ENCODE measurements at regions not wholly inside any gene's neighbourhood (a gene's known extent, or its start where the extent isn't known, plus 50 kb on each side); places are given as distances from the start of the nearest gene placed in this dataset.

DNA sequence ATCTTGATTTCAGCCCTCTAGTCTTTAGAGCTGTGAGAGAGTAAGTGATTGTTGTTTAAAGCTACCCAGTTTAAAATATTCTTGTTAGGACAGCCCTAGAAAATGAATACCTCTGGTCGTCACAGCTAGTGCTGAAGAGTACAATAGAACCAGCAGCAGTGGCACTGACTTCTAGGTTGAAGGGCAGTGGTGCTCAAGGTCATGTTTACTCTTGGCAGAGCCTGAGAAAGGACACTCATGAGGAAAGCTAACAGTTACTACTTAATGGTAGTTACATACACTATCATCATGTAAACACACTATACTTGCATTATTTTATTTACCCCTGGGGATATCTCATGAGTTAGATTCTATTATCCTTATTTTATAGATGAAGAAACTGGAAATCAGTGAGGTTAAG lies 323.0 kb downstream of the SH2D4B start:
- DNase-seq (ENCODE audit: low read depth) = no peak

DNA sequence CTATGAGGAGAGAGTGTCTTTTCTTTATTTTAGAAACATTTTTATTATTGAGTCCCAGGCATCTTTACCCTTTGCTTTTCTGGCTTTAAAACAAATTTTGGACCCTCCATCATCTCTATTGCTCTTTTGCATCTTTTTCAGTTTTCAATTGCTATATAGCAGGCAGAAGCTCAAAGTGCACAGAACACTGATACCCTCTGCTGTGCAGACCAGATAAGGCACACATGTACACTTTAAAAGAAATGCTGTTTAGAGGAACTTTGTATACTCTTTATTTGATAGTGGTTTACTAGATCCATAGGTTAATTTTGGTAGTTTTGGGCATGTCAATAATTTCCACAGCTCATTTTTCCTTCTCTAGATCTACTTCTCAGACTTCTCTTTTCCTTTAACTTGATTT lies 324.2 kb downstream of the SH2D4B start:
- DNase-seq (ENCODE audit: low read depth) = no peak

GRCh38 chr10:80870282-80870681 lies 332.6 kb downstream of the SH2D4B start:
- no peak for DNase-seq (ENCODE audit: low read depth)

DNA sequence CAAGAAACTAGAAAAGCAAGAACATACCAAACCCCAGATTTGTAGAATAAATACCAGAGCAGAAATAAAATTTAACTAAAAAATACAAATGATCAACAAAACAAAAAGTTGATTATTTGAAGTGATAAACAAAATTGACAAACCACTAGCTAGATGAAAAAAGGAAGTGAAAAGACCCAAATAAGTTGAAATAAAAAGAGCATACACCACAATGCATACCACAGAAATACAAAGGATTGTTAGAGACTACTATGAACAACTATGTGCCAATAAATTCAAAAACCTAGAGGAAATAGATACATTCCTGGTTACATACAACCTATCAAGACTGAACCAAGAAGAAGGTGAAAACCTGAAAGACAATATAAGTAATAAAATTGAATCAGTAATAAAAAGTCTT lies 333.4 kb downstream of the SH2D4B start:
- no peak for DNase-seq (ENCODE audit: low read depth)

DNA sequence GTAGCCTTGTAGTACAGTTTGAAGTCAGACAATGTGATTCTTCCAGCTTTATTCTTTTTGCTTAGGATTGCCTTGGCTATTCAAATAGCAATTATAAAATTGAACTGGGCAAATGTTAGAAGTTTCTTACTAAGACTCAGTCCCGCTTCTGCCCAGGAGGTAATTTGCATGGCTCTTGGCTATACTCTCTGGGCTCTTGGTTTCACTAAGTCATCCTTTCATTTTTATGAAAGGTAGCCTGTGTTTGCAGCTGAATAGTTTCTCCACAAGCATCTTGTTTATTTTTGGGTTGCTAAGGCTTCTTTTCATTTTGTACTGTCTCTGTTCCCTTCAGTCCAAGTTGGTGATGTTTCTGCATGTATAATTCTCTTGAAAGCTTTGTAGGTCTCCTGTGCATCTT lies 340.6 kb downstream of the SH2D4B start:
- DNase-seq (ENCODE audit: low read depth) = no peak

- DNase-seq (ENCODE audit: low read depth) = no peak
These were observed 352.4 kb downstream of the SH2D4B start for GRCh38 chr10:80890146-80890545.

- no peak for DNase-seq (ENCODE audit: low read depth)
These were observed 355.6 kb downstream of the SH2D4B start for GRCh38 chr10:80893256-80893655.

DNA sequence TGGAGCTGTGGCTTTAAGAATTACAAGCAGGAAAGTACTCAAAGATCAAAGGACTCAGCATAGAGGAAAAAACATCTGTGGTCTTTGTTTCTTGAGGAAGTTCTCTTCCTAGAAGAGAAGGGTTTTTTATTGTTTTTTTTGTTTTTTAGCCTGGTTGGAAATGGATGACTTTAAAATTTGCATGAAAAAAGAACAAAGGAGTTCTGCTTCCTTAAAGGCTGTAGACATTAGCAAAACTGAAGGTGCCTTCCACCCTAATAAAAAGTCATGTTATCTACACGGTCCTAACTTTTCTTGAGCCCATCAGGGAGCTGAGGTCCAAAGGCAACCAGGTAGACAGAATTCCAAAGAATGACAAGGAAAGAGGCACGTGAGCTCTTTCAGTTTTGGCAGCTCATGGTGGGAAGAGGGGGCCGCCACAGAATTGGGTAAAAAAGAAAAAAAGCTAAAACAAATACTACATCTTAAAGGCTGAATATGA lies 356.6 kb downstream of the SH2D4B start:
- DNase-seq (ENCODE audit: low read depth) = no peak

- DNase-seq (ENCODE audit: low read depth) = no peak
These were observed 357.2 kb downstream of the SH2D4B start for GRCh38 chr10:80894797-80895467.

DNA sequence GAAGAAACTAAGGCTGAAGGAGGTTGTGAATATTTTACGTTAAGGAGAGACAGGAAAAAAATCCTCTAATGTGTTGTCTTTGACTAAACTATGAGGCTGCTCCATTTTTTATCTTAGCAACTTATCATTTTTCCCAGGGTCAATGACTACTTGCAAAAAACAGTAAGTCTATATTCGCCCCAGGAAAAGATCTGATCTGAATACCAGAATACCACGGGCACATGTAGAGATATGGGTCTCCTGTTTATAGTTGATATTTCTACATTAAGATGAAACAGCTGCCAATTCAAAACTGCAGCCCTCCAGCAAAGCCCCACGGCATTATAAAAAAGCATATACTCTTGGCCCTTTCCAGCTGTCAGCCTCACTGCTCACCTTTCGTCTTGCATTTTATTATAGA lies 358.4 kb downstream of the SH2D4B start:
- no peak for DNase-seq (ENCODE audit: low read depth)

- DNase-seq (ENCODE audit: low read depth) = no peak
These were observed 359.3 kb downstream of the SH2D4B start for GRCh38 chr10:80896959-80897358.

DNA sequence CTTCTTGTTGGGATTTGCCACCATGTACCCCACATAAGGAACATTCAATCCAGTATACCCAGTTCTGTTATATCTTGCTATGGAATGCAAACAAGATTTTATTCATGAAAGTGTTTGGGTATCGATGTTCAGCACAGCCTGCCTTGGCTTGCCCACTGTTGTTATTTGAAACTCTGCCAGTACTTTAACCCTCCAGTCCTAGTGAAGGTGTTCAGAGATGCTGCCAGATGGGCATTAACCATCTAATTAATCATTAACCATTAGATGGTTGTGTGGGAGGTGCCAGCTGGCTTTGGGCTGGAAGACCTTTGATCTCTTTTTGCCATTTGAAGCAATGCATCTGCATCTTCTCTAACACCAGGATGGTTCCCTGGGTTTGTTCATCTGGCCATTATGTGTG lies 363.0 kb downstream of the SH2D4B start:
- DNase-seq (ENCODE audit: low read depth) = no peak

DNA sequence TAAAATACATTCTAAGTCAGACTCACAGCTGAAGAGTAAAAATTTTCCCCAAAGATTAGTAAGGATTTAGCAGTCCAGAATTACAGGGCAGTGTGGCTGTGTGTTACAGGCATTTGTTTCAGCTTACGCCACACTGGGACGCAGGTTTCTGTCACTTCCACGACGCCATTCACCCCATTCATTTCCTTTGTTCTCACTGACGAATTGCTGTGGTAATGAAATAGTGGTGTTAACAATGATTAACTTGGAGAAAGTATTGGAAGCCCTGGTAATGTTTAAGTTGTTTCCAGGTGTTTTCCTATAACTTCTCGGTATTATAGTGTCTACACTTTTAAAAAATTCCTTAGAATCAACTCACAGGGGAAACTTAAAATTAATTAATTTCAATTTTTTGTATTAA lies 370.9 kb downstream of the SH2D4B start:
- no peak for DNase-seq (ENCODE audit: low read depth)

DNA sequence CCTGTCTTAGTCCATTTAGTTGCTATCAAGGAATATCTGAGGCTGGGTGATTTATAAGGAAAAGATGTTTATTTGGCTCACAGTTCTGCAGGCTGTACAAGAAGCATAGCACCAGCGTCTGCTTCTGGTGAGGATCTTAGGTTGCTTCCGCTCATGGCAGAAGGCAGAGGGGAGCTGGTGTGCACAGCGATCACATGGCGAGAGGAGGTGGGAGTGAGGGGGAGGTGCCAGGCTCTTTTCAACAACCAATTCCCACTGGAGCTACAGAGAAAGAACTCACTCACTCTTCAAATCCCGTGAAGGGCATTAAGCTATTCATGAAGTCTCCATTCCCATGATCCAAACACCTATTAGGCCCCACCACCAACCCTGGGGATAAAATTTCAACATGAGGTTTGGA lies 371.6 kb downstream of the SH2D4B start:
- no peak for DNase-seq (ENCODE audit: low read depth)

DNA sequence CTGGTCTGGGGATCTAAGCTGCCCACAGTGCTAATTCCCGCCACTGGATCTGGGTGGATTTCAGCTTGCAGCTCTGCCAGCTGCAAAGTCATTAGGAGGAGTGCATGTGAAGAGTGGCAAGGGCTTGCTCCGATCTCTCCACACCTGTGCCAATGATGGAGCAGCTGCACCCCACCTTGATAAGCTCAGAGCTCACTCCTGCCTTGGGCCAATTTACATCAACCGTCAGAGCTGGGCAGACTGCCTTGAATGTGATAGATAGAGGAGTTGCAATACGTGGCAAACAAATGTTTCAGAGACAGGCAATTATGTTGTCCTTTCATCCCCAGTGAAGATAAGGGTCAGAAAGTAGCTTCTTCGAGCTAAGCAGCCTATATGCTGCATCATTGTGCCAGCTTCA lies 379.9 kb downstream of the SH2D4B start:
- no peak for DNase-seq (ENCODE audit: low read depth)

DNA sequence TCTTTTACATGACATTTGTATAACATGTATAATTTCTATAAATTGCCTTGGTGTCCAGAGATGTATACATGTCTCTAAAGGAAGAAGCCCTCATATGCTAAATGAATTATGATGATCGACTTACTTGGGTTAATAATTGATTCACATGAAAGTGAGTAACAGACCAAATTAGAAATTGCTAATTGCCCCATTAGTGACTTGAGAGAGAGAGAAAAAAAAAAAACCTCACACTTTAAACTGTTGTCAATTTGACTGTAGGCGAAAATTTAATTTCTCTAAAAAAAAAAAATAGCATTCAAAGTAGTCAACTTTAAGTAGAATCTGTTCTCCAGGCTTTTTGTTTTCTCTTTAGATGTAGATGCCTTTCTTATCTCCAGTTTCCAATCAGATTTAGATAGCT lies 383.3 kb downstream of the SH2D4B start:
- no peak for DNase-seq (ENCODE audit: low read depth)

DNA sequence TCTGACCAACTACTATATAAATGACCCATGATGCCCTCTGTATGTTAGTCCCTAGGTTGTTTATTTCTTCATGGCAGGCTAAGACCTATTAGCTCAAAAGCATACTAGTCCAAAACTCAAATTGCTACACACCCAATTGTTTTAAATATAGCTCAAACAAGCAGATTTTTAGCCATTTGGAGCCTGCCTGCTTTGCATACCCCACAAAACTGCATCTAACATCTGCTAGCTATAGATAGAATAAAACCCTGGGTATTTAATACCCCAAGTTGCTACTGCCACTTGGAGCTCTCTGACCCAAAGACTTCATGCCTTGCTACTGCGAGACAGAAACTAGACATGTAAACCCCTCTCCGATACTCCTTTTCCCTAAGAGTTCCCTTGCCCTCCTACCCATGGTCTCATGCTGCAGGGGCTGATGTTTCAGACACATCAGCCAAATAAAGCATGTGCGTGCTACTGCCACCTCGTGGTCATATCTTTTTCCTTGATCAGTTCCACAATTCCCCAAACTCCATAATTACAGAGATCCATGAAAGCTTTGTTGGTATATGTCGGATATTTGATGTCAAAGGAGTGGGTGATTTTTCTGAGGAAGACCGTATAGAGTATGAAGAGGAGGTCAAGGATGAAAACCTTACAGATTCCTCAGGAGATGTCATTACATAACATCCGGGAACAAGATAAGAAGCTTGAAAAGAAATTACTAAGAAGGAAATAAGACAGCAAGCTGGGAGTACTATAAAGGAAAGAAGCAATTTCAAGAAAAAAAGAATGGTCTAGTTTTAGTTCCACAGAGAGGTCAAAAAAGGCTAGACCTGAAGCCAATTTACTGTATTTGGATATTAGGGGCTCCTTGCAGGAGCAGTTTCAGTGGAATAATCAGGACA lies 386.6 kb downstream of the SH2D4B start:
- DNase-seq (ENCODE audit: low read depth) = no peak

- DNase-seq (ENCODE audit: low read depth) = no peak
These were observed 389.8 kb downstream of the SH2D4B start for GRCh38 chr10:80927419-80928078.

- no peak for DNase-seq (ENCODE audit: low read depth)
These were observed 401.2 kb downstream of the SH2D4B start for GRCh38 chr10:80938903-80939302.

- DNase-seq (ENCODE audit: low read depth) = no peak
These were observed 407.7 kb downstream of the SH2D4B start for GRCh38 chr10:80945264-80945880.

DNA sequence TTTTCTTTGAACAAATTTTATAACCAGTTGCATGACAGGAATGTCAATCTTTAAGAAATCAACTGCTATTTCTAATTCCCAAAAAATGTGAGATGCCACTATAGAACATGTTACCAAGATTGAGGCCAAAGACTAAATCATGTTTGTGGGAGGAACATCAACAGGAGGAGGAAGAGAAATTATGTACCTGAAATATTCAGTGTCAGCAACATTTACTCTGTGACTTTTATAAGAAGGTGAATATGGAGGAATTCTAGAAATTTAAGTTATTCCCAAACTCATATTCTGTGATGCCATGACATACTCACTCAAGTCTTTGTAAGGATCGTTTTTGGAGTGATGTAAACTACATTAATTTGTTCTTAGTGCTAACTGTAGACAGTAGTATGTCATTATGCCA lies 408.4 kb downstream of the SH2D4B start:
- DNase-seq (ENCODE audit: low read depth) = no peak

DNA sequence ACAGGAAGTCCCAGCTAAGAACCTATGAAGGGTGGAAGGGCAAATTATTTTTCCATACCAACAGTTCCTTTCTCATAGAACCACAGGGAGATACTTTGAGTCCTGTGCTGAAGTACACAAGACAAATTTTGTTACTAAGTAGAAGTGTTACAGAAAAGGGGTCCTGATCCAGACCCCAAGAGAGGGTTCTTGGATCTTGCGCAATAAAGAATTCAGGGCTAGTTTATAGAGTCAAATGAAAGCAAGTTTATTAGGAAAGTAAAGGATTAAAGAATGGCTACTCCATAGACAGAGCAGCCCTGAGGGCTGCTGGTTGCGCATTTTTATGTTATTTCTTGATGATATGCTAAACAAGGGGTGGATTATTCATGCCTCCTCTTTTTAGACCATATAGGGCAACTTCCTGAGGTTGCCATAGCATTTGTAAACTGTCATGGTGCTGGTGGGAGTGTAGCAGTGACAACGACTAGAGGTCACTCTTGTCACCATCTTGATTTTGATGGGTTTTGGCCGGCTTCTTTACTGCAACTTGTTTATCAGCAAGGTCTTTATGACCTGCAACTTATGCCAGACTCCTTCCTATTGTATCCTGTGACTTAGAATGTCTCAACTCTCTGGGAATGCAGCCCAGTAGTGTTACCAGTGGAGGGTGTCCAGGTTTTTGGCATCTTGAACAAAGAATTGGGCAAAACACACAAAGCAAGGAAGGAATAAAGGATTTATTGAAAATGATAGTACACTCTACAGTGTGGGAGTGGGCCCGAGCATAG lies 409.4 kb downstream of the SH2D4B start:
- DNase-seq (ENCODE audit: low read depth) = no peak

All from T-helper 22 cell (primary cell).